HepG2 (cell line): ENCODE measurements at regions not wholly inside any gene's neighbourhood (a gene's known extent, or its start where the extent isn't known, plus 50 kb on each side); places are given as distances from the start of the nearest gene placed in this dataset.

Source experiments
- EP300 ChIP-seq, 3 experiments: sonication (generic) in 1 of 3; formaldehyde crosslinking in 1 of 3; IDR thresholded peaks; 2 replicates each; pipeline versions ENCODE4 v1.5.1 to v1.6.1; 2011 to 2020; ENCODE audit warnings: low read depth in 2 of 3, low read length in 2 of 3, borderline replicate concordance in 1 of 3, improper control_type of control experiment in 1 of 3, mild to moderate bottlenecking in 1 of 3, missing genetic modification reagents in 1 of 3, moderate library complexity in 1 of 3
- ETV6 ChIP-seq: sonication (generic); formaldehyde crosslinking; conservative IDR thresholded peaks from 2 replicates; pipeline ENCODE4 v1.4.0; 2020; ENCODE audit warnings: missing genetic modification reagents
- FOXK2 ChIP-seq: fragments of 450-650 bp; IDR thresholded peaks from 2 replicates; pipeline ENCODE4 v1.6.1; 2016
- FOXP1 ChIP-seq, 2 experiments: fragments of 450-650 bp in 1 of 2; IDR thresholded peaks; 2 replicates each; pipeline ENCODE4 v1.6.1; 2017 to 2018; ENCODE audit warnings: antibody characterized with exemption in 1 of 2
- KDM5B ChIP-seq: sonication (generic); formaldehyde crosslinking; IDR thresholded peaks from 2 replicates; pipeline ENCODE4 v1.4.0; 2020; ENCODE audit warnings: missing genetic modification reagents, mild to moderate bottlenecking, borderline replicate concordance
- KLF6 ChIP-seq: IDR thresholded peaks from 2 replicates; pipeline ENCODE4 v1.8.0; 2016; ENCODE audit warnings: missing biosample characterization, missing genetic modification reagents
- KMT2B ChIP-seq: IDR thresholded peaks from 2 replicates; pipeline ENCODE4 v1.6.1; 2016; ENCODE audit warnings: missing genetic modification reagents, missing compliant biosample characterization
- POLR2A ChIP-seq, 2 experiments: IDR thresholded peaks; 2 replicates each; pipeline ENCODE4 v1.6.1; 2011; ENCODE audit warnings: low read depth in 2 of 2, low read length in 2 of 2, mild to moderate bottlenecking in 1 of 2, moderate library complexity in 1 of 2; ENCODE audit not compliant: insufficient read depth in 1 of 2
- SRSF1 ChIP-seq: fragments of 200-400 bp; formaldehyde crosslinking; optimal IDR thresholded peaks from 2 replicates; pipeline ENCODE3; 2017; ENCODE audit warnings: mild to moderate bottlenecking, low read depth, low read length, moderate library complexity
- TAF1 ChIP-seq: sonication (generic); formaldehyde crosslinking; IDR thresholded peaks from 2 replicates; pipeline ENCODE4 v1.4.0; 2020; ENCODE audit warnings: missing genetic modification reagents
- TOPORS ChIP-seq: sonication (generic); formaldehyde crosslinking; IDR thresholded peaks from 2 replicates; pipeline ENCODE4 v1.8.0; 2023; ENCODE audit warnings: mild to moderate bottlenecking, missing genetic modification reagents
- ZNF251 ChIP-seq: sonication (generic); formaldehyde crosslinking; IDR thresholded peaks from 2 replicates; pipeline ENCODE4 v1.9.0; 2021; ENCODE audit warnings: mild to moderate bottlenecking, missing genetic modification reagents
- TF ChIP-seq, protein P1 (sequence below): sonication (generic); formaldehyde crosslinking; IDR thresholded peaks from 2 replicates; pipeline ENCODE4 v1.5.0; 2020; ENCODE audit warnings: mild to moderate bottlenecking, missing genetic modification reagents, moderate library complexity
- TF ChIP-seq, protein P2 (sequence below), 2 experiments: IDR thresholded peaks; 2 replicates each; pipeline ENCODE4 v1.6.1; 2011 to 2012; ENCODE audit warnings: low read length in 2 of 2, borderline replicate concordance in 1 of 2, low read depth in 1 of 2, mild to moderate bottlenecking in 1 of 2, moderate library complexity in 1 of 2

DNA sequence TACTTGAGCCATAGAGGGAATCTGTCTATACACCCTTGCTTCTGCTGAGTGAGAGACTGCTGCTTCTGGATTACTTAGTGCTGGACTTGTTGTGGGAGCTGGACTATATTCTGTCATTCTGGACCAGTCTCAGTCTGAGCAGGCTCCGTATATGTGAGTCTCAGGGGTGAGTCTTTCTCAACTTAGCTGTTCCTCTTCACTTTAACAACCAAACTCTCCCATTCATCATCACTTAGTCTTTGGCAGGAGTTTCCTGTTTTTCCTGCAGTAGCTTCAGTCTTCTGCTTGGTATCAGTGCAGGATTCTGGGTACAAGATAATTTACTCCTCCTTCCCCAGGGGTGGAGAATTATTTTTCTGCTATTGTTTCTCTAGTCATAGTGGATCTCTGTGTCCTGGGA, 779.5 kb downstream of the METTL15 start:
- no peak for TF ChIP-seq KMT2B (CRISPR knock-in tag)
- no peak for TF ChIP-seq KDM5B (CRISPR knock-in tag)
- TF ChIP-seq, protein P1, sequence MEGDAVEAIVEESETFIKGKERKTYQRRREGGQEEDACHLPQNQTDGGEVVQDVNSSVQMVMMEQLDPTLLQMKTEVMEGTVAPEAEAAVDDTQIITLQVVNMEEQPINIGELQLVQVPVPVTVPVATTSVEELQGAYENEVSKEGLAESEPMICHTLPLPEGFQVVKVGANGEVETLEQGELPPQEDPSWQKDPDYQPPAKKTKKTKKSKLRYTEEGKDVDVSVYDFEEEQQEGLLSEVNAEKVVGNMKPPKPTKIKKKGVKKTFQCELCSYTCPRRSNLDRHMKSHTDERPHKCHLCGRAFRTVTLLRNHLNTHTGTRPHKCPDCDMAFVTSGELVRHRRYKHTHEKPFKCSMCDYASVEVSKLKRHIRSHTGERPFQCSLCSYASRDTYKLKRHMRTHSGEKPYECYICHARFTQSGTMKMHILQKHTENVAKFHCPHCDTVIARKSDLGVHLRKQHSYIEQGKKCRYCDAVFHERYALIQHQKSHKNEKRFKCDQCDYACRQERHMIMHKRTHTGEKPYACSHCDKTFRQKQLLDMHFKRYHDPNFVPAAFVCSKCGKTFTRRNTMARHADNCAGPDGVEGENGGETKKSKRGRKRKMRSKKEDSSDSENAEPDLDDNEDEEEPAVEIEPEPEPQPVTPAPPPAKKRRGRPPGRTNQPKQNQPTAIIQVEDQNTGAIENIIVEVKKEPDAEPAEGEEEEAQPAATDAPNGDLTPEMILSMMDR (CRISPR knock-in tag) = no peak
- TF ChIP-seq EP300 (IDR thresholded peaks at IDR 0.05; ENCODE audit: low read depth in 2 of 2, low read length in 2 of 2) = no peak
- no peak for TF ChIP-seq EP300 (CRISPR knock-in tag; IDR thresholded peaks at IDR 0.05; ENCODE audit: borderline replicate concordance)
- TF ChIP-seq FOXP1 (IDR thresholded peaks at IDR 0.05) = no peak
- TF ChIP-seq FOXP1 (CRISPR knock-in tag; IDR thresholded peaks at IDR 0.05) = no peak
- TF ChIP-seq TAF1 = no peak
- TF ChIP-seq ETV6 = no peak
- TF ChIP-seq KLF6 = no peak
- no peak for TF ChIP-seq FOXK2
- TF ChIP-seq, protein P2, sequence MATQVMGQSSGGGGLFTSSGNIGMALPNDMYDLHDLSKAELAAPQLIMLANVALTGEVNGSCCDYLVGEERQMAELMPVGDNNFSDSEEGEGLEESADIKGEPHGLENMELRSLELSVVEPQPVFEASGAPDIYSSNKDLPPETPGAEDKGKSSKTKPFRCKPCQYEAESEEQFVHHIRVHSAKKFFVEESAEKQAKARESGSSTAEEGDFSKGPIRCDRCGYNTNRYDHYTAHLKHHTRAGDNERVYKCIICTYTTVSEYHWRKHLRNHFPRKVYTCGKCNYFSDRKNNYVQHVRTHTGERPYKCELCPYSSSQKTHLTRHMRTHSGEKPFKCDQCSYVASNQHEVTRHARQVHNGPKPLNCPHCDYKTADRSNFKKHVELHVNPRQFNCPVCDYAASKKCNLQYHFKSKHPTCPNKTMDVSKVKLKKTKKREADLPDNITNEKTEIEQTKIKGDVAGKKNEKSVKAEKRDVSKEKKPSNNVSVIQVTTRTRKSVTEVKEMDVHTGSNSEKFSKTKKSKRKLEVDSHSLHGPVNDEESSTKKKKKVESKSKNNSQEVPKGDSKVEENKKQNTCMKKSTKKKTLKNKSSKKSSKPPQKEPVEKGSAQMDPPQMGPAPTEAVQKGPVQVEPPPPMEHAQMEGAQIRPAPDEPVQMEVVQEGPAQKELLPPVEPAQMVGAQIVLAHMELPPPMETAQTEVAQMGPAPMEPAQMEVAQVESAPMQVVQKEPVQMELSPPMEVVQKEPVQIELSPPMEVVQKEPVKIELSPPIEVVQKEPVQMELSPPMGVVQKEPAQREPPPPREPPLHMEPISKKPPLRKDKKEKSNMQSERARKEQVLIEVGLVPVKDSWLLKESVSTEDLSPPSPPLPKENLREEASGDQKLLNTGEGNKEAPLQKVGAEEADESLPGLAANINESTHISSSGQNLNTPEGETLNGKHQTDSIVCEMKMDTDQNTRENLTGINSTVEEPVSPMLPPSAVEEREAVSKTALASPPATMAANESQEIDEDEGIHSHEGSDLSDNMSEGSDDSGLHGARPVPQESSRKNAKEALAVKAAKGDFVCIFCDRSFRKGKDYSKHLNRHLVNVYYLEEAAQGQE (IDR thresholded peaks at IDR 0.05; ENCODE audit: borderline replicate concordance in 1 of 2, low read depth in 1 of 2, low read length in 2 of 2) = no peak
- TF ChIP-seq SRSF1 = no peak
- no peak for TF ChIP-seq TOPORS (CRISPR knock-in tag)
- no peak for TF ChIP-seq ZNF251 (CRISPR knock-in tag)
- TF ChIP-seq POLR2A (IDR thresholded peaks at IDR 0.05; ENCODE audit: insufficient read depth in 1 of 2, low read depth in 2 of 2, low read length in 2 of 2) = no peak
